Mucosa of descending colon (tissue), 3 donors: ENCODE measurements at regions not wholly inside any gene's neighbourhood (a gene's known extent, or its start where the extent isn't known, plus 50 kb on each side); places are given as distances from the start of the nearest gene placed in this dataset.

Source experiments
- ATAC-seq: fragments of 200-7000 bp; cut with Tn5 transposase; one replicate; pipeline ENCODE4 v1.9.1; 2020; ENCODE audit warnings: mild to moderate bottlenecking, moderate library complexity
- DNase-seq, 3 donors: peaks; one replicate each; pipeline ENCODE4 v3.0.0-alpha.2; 2020
- H3K36me3 ChIP-seq: fragments of 200-600 bp; one replicate; pipeline ENCODE4 v1.8.0; 2021; ENCODE audit warnings: low read depth, mild to moderate bottlenecking
- H3K4me1 ChIP-seq: fragments of 200-600 bp; one replicate; pipeline ENCODE4 v1.8.0; 2021; ENCODE audit warnings: low read depth, mild to moderate bottlenecking
- H3K4me3 ChIP-seq: fragments of 200-600 bp; one replicate; pipeline ENCODE4 v1.8.0; 2021; ENCODE audit warnings: mild to moderate bottlenecking
- H3K9me3 ChIP-seq: fragments of 200-600 bp; one replicate; pipeline ENCODE4 v1.8.0; 2021; ENCODE audit warnings: mild to moderate bottlenecking
- intact Hi-C, 2 donors: fragments of 100-400 bp; cut with DNase I in 1 of 2; cut with micrococcal nuclease in 1 of 2; formaldehyde crosslinking; loops; one replicate each; pipeline versions ENCODE4 v1.11.0 to v1.11.1; 2022; cut with DNase I, micrococcal nuclease
- TF ChIP-seq, protein P1 (sequence below): fragments of 200-600 bp; IDR thresholded peaks from one replicate; pipeline ENCODE4 v1.8.0; 2022; ENCODE audit warnings: antibody characterized with exemption, mild to moderate bottlenecking
- donor health status: DM: no; HTN: no; CAD: no; lungs with moderate emphysema.
- donor health status: DM: no; HTN: no; CAD: no.
- donor health status: DM: no; HTN: yes; CAD: no.

DNA sequence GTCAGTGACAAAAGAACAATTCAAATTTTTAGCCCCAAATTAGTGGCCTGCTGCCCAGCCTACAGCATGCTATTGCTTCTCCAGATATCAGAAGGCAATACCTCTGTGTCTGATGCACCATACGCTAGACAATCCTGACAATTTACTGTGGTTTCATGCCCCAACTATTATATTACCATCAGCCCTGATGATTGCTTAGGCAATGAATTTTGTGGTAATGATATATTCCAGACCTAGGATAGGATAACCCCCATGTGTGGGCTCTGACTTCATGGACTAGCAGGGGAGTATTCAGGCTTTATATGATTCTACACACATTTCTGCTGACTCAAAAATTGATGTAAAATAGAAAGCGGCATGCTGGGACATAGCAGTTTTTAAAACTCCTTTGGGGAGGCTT lies 168.7 kb upstream of the FST start:
- intact Hi-C loops = no loop called here
- Histone ChIP-seq H3K36me3 (no peaks in the 10 kb centered on the region), H3K4me1 (no peaks in the 10 kb centered on the region), H3K9me3 (no peaks in the 10 kb centered on the region), H3K4me3 (no peak overlapping the region)
- DNase-seq (no peak), ATAC-seq (no peak)
- TF ChIP-seq, protein P1, sequence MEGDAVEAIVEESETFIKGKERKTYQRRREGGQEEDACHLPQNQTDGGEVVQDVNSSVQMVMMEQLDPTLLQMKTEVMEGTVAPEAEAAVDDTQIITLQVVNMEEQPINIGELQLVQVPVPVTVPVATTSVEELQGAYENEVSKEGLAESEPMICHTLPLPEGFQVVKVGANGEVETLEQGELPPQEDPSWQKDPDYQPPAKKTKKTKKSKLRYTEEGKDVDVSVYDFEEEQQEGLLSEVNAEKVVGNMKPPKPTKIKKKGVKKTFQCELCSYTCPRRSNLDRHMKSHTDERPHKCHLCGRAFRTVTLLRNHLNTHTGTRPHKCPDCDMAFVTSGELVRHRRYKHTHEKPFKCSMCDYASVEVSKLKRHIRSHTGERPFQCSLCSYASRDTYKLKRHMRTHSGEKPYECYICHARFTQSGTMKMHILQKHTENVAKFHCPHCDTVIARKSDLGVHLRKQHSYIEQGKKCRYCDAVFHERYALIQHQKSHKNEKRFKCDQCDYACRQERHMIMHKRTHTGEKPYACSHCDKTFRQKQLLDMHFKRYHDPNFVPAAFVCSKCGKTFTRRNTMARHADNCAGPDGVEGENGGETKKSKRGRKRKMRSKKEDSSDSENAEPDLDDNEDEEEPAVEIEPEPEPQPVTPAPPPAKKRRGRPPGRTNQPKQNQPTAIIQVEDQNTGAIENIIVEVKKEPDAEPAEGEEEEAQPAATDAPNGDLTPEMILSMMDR = no peak

DNA sequence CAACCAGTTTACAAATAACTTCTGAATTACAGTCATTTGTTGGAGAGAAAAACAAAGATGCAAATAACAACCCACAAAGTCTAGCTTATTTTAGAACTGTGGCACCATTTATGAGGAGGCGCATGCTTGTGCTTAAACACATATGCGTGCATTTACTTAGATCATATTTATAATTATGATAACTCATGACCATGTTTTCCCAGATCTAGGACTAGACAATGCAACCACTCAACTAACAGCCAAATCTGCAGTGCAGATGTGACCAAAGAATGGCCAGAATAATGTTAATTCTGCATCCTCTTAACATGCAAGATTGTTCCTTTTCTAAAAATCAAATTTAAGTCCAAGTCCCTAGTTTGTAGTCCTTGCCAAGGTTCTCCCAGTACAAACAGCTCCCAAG lies 167.3 kb upstream of the FST start:
- no peak overlapping the region for H3K4me3 ChIP-seq

DNA sequence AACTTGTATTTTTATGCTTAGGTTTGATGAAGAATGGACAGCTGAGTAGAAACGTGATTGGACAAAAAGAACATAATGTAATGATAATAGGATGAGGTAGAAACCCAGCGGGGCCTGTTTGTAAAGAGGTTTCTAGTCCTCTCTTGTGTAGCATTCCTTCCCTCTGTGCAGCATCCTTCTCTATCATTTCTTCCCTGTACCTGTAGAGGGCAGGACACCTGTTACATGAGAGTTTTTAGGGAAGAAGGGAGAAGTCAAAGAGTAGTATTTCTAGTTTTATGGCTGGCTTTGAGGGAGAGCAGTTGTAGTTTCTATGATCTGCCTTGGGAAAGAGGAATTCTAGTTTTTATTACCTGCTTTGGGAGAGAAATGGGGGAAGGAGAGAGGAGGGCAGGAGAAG lies 162.1 kb upstream of the FST start:
- TF ChIP-seq, protein P1 = no peak
- Histone ChIP-seq H3K9me3 (no peaks in the 10 kb centered on the region), H3K4me3 (no peak overlapping the region), H3K36me3 (no peaks in the 10 kb centered on the region), H3K4me1 (no peaks in the 10 kb centered on the region)
- DNase-seq = no peak
- intact Hi-C loops = no loop called here
- no peak for ATAC-seq

More for the DNA sequence above, 167.3 kb upstream of the FST start:
- Histone ChIP-seq H3K4me1 (no peaks in the 10 kb centered on the region), H3K36me3 (no peaks in the 10 kb centered on the region), H3K9me3 (no peaks in the 10 kb centered on the region)
- TF ChIP-seq, protein P1 = no peak
- DNase-seq (no peak), ATAC-seq (no peak)
- intact Hi-C loops = no loop called here

DNA sequence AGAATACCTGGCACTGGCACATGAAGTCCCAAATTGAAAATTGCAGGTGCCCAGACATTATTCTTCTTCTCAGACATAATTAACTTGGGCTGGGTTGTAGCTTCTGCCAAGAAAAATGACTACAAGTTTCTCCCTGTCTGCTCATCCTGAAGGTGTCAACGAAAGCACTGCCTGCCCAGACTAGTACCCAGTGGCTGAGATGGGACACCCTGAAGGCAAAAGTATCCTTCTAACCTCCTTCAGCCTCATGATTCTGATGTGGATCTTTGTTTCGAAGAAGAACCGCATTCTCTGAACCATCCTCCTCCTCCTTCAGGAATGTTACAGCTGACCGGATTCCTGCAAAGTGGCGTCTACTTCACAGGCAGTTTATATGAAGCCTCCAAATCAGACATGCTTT lies 161.1 kb upstream of the FST start:
- Histone ChIP-seq H3K4me1 (no peaks in the 10 kb centered on the region), H3K36me3 (no peaks in the 10 kb centered on the region), H3K9me3 (no peaks in the 10 kb centered on the region), H3K4me3 (no peak overlapping the region)
- TF ChIP-seq, protein P1 = no peak
- DNase-seq = no peak
- intact Hi-C loops = no loop called here
- ATAC-seq = no peak

DNA sequence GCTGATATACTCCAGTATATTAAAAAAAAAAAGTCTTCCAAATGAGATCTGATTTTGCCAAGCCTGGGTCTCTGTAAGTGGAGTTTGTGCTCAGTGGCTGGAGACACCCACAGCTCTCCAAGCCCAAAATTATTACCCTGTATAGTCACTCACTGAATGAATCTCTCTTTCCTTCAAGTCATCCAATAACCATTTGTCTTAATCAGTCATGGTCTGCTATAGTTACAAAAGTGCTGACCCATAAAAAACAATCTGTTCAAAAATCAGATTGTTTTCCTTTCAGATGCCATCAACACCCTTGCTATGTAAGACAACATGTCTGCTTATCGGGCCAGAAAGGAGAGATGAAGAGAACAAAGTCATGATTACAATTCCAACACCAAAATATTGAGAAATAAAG lies 159.4 kb upstream of the FST start:
- intact Hi-C loops = no loop called here
- Histone ChIP-seq H3K4me1 (no peaks in the 10 kb centered on the region), H3K9me3 (no peaks in the 10 kb centered on the region), H3K36me3 (no peaks in the 10 kb centered on the region), H3K4me3 (no peak overlapping the region)
- no peak for DNase-seq
- TF ChIP-seq, protein P1 = no peak
- no peak for ATAC-seq

DNA sequence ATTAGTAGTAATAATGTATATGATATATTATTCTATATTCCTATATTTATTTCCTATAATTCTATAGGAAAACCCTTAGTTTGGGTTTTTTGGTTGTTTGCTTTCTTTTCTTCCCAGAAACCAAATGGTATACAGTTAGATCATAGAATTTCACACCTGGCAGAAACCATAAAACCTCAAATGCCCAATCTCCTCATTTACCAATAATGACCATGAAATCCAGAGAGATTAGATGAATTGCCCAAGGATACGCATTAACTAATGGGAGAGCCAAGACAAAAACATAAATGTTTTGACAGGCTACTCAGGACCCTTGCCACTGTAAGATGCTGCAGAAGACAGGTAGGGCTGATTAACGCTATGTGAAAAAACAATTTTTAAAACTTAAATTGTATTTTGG lies 158.7 kb upstream of the FST start:
- ATAC-seq = no peak
- Histone ChIP-seq H3K36me3 (no peaks in the 10 kb centered on the region), H3K9me3 (no peaks in the 10 kb centered on the region), H3K4me1 (no peaks in the 10 kb centered on the region), H3K4me3 (no peak overlapping the region)
- intact Hi-C loops = no loop called here
- no peak for DNase-seq
- TF ChIP-seq, protein P1 = no peak
